C4-2B (cell line): ENCODE measurements at regions not wholly inside any gene's neighbourhood (a gene's known extent, or its start where the extent isn't known, plus 50 kb on each side); places are given as distances from the start of the nearest gene placed in this dataset.

Experiments
- H3K27ac ChIP-seq: fragments of 450-650 bp; 2 replicates; pipeline ENCODE4 v1.5.1; 2017
- ZFX ChIP-seq: fragments of 450-650 bp; IDR thresholded peaks from 2 replicates; pipeline ENCODE4 v1.6.1; 2017
- TF ChIP-seq, protein P1 (sequence below): fragments of 450-650 bp; conservative IDR thresholded peaks from 2 replicates; pipeline ENCODE4 v1.5.1; 2017; ENCODE audit warnings: mild to moderate bottlenecking

DNA sequence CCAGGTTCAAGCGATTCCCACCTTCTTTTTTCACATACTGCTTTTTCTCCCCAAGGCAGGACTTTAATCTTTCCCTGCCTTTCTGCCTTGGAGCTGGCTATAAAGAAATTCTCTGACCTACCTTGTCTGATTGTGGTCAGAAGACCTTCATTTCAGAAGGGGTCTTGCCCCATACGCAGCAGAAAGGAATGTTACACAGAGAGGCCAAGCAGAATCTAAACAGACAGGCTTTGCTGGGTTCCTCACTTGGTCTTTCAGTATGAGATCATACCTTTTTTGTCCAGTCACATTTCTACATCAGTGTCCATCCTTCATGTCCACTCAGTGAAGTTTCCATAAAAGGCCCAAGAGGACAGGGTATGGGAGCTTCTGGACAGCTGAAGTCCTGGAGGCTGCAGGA lies 108.3 kb upstream of the RBPJ start:
- no peak overlapping the region for H3K27ac ChIP-seq

DNA sequence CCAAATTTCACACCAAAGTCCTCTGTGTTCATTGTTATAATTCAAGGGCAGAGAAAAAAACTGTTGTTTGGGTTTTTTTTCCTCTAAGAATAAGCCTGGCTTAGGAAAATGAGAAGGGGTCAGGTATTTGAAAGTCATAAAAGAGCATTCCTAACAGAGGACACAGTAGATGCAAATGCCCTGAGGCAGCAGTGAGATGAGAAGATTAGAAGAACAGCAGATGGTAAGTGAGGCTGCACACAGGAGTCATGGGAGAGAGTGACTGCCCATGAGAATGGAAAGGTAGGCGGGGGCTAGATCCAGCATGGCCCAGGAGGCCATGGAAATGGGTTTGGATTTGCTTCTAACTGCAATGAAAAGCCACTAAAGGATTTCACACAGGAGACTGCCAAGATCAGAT lies 107.5 kb upstream of the RBPJ start:
- H3K27ac ChIP-seq = no peak overlapping the region
- TF ChIP-seq, protein P1, sequence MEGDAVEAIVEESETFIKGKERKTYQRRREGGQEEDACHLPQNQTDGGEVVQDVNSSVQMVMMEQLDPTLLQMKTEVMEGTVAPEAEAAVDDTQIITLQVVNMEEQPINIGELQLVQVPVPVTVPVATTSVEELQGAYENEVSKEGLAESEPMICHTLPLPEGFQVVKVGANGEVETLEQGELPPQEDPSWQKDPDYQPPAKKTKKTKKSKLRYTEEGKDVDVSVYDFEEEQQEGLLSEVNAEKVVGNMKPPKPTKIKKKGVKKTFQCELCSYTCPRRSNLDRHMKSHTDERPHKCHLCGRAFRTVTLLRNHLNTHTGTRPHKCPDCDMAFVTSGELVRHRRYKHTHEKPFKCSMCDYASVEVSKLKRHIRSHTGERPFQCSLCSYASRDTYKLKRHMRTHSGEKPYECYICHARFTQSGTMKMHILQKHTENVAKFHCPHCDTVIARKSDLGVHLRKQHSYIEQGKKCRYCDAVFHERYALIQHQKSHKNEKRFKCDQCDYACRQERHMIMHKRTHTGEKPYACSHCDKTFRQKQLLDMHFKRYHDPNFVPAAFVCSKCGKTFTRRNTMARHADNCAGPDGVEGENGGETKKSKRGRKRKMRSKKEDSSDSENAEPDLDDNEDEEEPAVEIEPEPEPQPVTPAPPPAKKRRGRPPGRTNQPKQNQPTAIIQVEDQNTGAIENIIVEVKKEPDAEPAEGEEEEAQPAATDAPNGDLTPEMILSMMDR = no peak
- TF ChIP-seq ZFX = no peak

More for the DNA sequence above, 108.3 kb upstream of the RBPJ start:
- TF ChIP-seq, protein P1 = no peak
- TF ChIP-seq ZFX = no peak

DNA sequence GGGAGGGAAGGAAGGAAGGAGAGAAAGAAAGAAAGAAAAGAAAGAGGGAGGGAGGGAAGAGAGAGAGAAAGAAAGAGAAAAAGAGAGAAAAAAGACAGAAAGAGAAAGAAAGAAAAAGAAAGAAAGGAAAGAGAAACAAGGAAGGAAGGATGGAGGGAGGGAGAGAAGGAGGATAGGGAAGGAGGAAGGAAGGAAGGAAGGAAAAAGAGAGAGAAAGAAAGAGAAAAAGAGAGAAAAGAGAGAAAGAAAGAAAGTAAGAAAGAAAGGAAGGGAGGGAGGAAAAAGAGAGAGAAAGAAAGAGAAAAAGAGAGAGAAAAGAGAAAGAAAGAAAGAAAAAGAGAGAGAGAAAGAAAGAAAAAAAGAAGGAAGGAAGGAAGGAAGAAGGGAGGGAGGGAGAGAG lies 105.8 kb upstream of the RBPJ start:
- no peak overlapping the region for H3K27ac ChIP-seq
- no peak for TF ChIP-seq ZFX
- TF ChIP-seq, protein P1 = no peak

DNA sequence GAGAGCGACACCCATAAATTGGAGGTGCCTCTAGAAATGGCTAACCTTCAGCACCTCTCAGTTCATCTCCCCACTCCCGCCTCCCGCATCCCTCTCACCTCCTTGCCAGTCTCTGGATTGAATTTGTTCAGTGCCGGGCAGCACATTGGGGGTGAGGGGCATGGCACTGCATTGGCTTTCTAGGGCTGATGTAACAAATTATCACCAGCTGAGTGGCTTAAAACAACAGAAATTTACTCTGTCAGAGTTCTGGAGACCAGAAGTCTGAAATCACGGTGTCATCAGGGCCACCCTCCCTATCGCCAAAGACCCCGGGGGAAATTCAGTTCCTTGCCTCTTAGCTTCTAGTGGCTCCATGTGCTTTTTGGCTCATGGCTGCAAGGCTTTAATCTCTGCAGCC lies 105.1 kb upstream of the RBPJ start:
- no peak overlapping the region for H3K27ac ChIP-seq
- TF ChIP-seq, protein P1 = no peak
- TF ChIP-seq ZFX = no peak

DNA sequence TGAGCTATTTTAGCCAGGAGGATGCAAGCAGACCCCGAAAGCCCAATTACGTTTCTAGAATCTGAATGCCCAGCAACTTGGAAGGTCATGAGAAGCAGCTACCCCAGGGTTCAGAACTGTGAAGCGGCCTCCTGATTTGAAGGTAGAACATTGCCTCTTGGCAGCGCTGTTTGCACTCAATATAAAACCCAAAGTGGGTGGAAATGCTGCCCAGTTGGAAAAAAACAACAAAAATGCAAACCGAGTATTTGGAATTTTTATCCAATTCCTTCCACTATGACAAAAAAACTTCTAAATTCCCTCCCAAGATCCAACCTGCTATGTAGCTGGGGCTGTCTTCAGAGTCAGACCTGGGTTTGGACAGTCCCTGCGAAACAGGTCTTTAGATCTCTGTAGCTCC lies 103.3 kb upstream of the RBPJ start:
- no peak for TF ChIP-seq ZFX
- TF ChIP-seq, protein P1 = no peak
- no peak overlapping the region for H3K27ac ChIP-seq

DNA sequence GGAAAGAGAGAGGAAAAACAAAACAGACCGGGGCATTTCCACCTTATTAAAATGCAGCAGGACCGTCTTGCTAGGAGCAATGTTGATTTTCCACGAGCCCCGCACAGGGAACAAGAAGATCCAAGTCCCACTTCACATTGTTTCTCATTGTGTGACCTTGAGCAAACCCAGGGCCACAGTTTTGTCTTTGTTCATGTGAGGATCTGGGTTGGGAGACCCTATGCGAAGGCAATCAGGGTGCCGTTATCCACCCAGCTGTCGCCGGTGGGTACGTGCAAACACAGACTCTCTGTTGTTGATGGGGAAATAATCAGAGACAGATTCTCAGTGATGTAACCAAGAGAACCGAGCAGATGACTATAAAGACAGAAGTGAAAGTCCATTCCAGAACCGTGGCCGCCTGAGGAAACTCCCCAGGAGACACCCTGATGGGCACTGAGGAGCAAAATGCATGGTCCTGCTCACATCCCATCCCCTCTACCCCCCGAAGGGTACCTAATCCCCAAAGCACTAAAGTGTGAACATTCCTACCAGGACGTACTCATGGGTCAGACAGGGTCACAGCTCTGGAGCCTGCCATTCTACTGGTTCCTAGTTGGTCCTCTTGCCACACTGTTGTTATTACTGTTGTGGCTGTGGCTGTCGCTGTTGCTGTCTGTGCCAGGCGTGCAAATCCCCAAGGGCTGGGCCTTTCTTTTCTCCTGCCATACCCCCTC lies 102.7 kb upstream of the RBPJ start:
- H3K27ac ChIP-seq = no peak overlapping the region

More for the DNA sequence above, 102.7 kb upstream of the RBPJ start:
- no peak for TF ChIP-seq ZFX
- TF ChIP-seq, protein P1 = no peak
